Heart left ventricle (tissue), 13 donors: ENCODE measurements at regions not wholly inside any gene's neighbourhood (a gene's known extent, or its start where the extent isn't known, plus 50 kb on each side); places are given as distances from the start of the nearest gene placed in this dataset.

Source experiments
- POLR2A ChIP-seq, 2 donors: fragments of 450-650 bp; IDR thresholded peaks; one replicate each; pipeline ENCODE4 v1.6.1; 2017; ENCODE audit warnings: antibody characterized with exemption in 2 of 2, mild to moderate bottlenecking in 2 of 2, moderate library complexity in 2 of 2
- TF ChIP-seq, protein P1 (sequence below), 12 donors: fragments of 200-600 bp; sonication (generic) in 4 of 12; IDR thresholded peaks; one replicate each; pipeline versions ENCODE4 v1.5.0 to v1.8.0; 2018 to 2022; ENCODE audit warnings: antibody characterized with exemption in 12 of 12, mild to moderate bottlenecking in 5 of 12
- donor health status: ischemic (EF 13 %, LVEDD 7.1; RV severe dilation, severe dysfunction).
- donor health status: DM: no; HTN: yes; CAD: no.
- donor health status: DM: no; HTN: no; CAD: no.
- donor health status: ischemic (EF 25% LVEDD 6.9; RV normal size, moderate dysfunction).
- donor health status: ischemic (EF 25% LVEDD 5.7; RV mildly dilated, moderate dysfunction).
- donor health status: ischemic (EF 35%, LVEDD 5.7; RV mildly dilated, moderate dysfunction).
- donor health status: nonischemic (EF 11% LVEDD 7.7; RV severe dilation, severe dysfunction).
- donor health status: DM: yes; HTN: yes; CAD: no.
- donor health status: PGD.
- donor health status: ischemic (EF 29% LVEDD 5.4; RV normal size, mild dysfunction).
- donor health status: nonischemic (EF 23%, LVEDD 6.1; RV moderate dilation, normal function).

DNA sequence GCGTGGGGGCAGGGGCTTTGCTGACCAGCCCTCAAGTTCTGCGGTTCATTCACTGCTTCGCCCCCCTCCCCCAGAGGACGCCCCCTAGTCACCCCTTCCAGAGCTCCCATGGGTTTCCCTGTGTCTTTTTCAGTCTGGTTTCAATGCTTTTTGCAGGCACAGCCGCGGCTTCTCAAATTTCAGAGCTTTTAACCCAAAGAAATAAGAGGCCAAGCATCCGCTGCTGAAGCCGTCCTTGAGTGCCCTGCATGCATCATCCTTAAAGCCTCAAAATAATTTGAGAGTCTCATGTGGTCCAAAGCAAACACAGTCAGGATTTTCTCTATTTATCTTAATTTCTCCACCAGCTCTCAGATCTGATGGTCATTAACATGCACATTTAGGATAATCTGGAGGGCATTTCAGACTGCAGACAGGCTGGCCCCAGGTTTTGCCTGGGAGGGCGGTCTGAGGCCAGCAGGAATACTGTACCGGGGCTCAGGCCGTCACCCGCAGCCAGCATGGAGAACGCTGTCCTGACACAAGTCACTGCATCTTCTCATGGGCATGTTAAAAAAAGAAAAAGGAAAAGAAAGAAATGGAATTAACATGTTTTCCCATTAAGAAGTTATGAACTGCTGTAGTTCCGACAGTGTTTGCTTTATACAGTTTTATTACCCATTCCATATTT, 420.8 kb upstream of the IRX4 start:
- TF ChIP-seq, protein P1, sequence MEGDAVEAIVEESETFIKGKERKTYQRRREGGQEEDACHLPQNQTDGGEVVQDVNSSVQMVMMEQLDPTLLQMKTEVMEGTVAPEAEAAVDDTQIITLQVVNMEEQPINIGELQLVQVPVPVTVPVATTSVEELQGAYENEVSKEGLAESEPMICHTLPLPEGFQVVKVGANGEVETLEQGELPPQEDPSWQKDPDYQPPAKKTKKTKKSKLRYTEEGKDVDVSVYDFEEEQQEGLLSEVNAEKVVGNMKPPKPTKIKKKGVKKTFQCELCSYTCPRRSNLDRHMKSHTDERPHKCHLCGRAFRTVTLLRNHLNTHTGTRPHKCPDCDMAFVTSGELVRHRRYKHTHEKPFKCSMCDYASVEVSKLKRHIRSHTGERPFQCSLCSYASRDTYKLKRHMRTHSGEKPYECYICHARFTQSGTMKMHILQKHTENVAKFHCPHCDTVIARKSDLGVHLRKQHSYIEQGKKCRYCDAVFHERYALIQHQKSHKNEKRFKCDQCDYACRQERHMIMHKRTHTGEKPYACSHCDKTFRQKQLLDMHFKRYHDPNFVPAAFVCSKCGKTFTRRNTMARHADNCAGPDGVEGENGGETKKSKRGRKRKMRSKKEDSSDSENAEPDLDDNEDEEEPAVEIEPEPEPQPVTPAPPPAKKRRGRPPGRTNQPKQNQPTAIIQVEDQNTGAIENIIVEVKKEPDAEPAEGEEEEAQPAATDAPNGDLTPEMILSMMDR (IDR thresholded peaks at IDR 0.05): no peak
- no peak for TF ChIP-seq POLR2A (IDR thresholded peaks at IDR 0.05)
